ENCODE measurements at regions not wholly inside any gene's neighbourhood (a gene's known extent, or its start where the extent isn't known, plus 50 kb on each side); places are given as distances from the start of the nearest gene placed in this dataset.

GRCh38 chr14:50040401-50040775 lies 76.0 kb downstream of the VCPKMT start:
- no peak for TF ChIP-seq Cebpa-rat (IDR thresholded peaks at IDR 0.05)
- no peaks in the 10 kb centered on the region for H3K27me3 ChIP-seq
- H3K4me2 ChIP-seq = peak overlapping the region; percentile 65 to 97 (median 84)
- peaks cover 51 to 97% (median 74%) of the 10 kb centered on the region in 10 experiments for H3K4me1 ChIP-seq
- peak overlapping the region in 3 of 10 experiments; percentile 25 to 50 (median 29); a peak in 4 of 20 replicates for H3K4me3 ChIP-seq
- peak overlapping the region in 10 of 11 experiments; percentile 21 to 92 (median 72); a peak in 16 of 22 replicates for H3K9ac ChIP-seq
- H3K9me3 ChIP-seq (replicated peaks in 1 of 11) = no peaks in the 10 kb centered on the region; a peak in 1 of 22 replicates
- H4K20me1 ChIP-seq = no peaks in the 10 kb centered on the region
- no peaks in the 10 kb centered on the region for H3K36me3 ChIP-seq
- H3K27ac ChIP-seq = peak overlapping the region in 10 of 11 experiments; percentile 69 to 100 (median 84); a peak in 21 of 22 replicates

DNA sequence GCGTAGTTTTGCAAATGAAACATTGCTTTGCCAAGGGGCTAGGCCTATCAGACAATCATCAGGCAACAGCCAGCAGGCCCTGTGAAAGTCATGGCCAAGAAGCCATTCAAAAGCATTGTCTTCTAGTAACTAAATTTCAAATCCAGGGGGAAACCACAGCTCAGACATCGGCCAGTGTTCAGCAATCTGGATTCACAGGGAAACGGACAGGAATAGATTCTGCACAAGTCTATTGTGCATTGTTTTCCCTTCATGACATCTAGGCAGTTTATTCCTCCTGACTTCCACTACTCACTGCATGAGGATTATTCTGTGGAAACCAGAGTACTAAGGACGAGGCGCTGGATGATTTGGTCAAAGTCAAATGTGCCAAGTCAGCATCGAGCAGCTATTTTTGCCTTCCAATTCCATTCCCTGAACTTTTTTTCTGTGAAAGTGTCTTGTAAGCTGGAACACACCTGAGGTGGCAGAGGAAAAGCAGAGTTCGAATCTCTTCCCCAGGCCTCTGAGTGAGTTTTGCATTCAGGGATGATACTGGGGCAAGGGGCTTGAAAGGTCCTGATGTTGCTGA lies 75.4 kb downstream of the VCPKMT start:
- no peaks in the 10 kb centered on the region for H4K20me1 ChIP-seq
- peak overlapping the region in 2 of 10 experiments; percentile 3 to 50; a peak in 2 of 20 replicates for H3K4me3 ChIP-seq
- H3K27me3 ChIP-seq = no peaks in the 10 kb centered on the region
- H3K36me3 ChIP-seq = no peaks in the 10 kb centered on the region
- H3K9ac ChIP-seq = peak overlapping the region in 9 of 11 experiments; percentile 40 to 92 (median 72); a peak in 15 of 22 replicates
- peak overlapping the region; percentile 65 to 97 (median 84) for H3K4me2 ChIP-seq
- TF ChIP-seq Cebpa-rat (IDR thresholded peaks at IDR 0.05) = no peak
- peaks cover 0 to 6% (median 0%) of the 10 kb centered on the region in 11 experiments; a peak in 2 of 22 replicates for H3K9me3 ChIP-seq (replicated peaks in 1 of 11)
- H3K27ac ChIP-seq = peak overlapping the region in 10 of 11 experiments; percentile 69 to 100 (median 84); a peak in 20 of 22 replicates
- peaks cover 54 to 97% (median 79%) of the 10 kb centered on the region in 10 experiments for H3K4me1 ChIP-seq

DNA sequence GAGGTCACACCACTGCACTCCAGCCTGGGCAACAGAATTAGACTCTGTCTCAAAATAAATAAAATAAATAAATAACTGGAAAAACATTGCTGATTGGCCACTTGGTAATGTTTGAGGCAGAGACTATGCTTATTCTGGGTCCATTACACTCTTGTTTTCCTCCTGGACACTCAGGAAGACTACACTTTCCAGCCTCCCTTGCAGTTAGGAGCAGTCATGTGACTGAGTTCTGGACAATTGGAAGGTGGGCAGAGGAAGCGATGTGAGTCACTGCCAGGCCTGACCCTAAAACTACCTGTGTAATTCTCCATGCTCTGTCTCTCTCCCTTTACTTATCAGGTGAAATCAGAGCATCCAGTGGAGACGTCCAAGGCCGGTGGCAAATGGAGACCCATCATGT lies 74.4 kb downstream of the VCPKMT start:
- Histone ChIP-seq H3K9me3 (replicated peaks in 1 of 11) (peaks cover 0 to 7% (median 0%) of the 10 kb centered on the region in 11 experiments; a peak in 2 of 22 replicates), H3K4me3 (no peak overlapping the region), H4K20me1 (no peaks in the 10 kb centered on the region), H3K27ac (peak overlapping the region in 5 of 11 experiments; percentile 2 to 100 (median 93); a peak in 8 of 22 replicates), H3K4me2 (peak overlapping the region in 5 of 11 experiments; percentile 84 to 96 (median 86); a peak in 10 of 22 replicates), H3K4me1 (peaks cover 56 to 97% (median 88%) of the 10 kb centered on the region in 10 experiments), H3K9ac (peak overlapping the region in 1 of 11 experiments; percentile 81; a peak in 1 of 22 replicates), H3K27me3 (no peaks in the 10 kb centered on the region), H3K36me3 (no peaks in the 10 kb centered on the region)
- TF ChIP-seq Cebpa-rat (IDR thresholded peaks at IDR 0.05) = no peak

DNA sequence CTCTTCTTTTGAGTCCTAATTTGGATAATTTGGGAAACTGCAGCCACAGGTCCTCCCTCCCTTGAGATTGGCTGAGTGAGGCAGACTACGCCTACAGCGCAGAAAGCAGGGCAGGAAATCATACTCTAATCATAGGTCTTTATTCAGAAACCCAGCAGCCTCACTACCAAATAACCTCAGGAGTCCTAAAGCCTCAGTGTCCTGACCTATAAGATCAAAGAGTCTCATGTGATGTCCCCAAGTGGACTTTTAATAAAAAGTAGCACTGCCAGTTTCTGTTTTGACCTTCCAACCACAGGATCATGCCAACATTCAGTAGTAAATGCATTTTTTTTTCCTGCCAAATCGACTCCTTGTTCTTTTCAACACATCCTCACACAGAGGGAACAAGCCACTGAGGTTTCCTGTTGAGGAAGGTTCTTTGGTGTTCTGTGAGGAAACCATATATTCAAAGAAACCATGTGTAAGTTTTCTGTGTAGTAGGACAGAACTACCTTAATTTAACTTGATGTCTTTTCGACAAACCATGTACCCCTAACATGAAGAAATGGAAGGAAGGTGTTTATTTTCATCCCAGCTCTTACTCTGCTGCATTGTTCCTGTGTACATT lies 72.2 kb downstream of the VCPKMT start:
- Histone ChIP-seq H3K27me3 (no peaks in the 10 kb centered on the region), H3K9me3 (replicated peaks in 1 of 11) (peaks cover 0 to 7% (median 0%) of the 10 kb centered on the region in 11 experiments; a peak in 2 of 22 replicates), H3K4me3 (no peak overlapping the region; a peak in 1 of 20 replicates), H3K9ac (peak overlapping the region; percentile 7 to 78 (median 55); a peak in 19 of 22 replicates), H3K4me2 (peak overlapping the region; percentile 52 to 96 (median 78)), H3K36me3 (no peaks in the 10 kb centered on the region), H3K4me1 (peaks cover 54 to 100% (median 84%) of the 10 kb centered on the region in 10 experiments), H4K20me1 (no peaks in the 10 kb centered on the region), H3K27ac (peak overlapping the region; percentile 8 to 100 (median 78); a peak in 21 of 22 replicates)
- TF ChIP-seq Cebpa-rat (IDR thresholded peaks at IDR 0.05) = no peak

DNA sequence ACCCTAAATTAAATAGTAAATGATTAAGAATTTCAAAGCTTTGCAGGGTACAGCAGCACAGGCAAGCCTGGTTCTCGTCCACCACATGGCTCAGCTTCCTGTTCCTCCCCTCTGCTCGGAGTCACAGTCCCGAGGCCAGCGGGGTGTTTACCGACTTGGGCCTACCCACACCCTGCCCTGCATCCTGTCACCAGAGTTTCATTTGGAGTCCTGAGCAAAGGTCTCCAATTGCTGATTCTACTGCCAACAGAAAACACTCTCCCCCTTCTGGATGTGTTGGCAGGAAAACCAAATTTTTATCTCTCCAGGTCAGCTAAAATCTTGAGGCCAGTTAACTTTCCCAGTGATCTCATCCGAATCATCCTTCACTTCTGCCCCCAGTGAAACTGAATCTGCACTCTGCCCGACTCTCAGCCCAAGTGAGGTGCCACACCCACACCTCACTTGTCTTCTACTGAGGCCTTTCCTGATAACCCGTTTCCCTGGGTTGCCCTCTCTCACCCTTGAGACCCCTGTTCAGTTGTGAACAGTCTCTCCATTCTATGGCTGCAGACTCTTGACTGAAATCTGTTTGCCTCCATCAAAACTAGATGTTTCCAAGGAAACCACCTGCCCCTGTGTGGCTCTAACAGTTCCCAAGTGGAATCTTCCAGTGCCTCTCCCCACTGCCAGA lies 71.2 kb downstream of the VCPKMT start:
- Histone ChIP-seq H3K4me3 (no peak overlapping the region), H3K4me2 (peak overlapping the region; percentile 52 to 96 (median 78)), H3K27me3 (no peaks in the 10 kb centered on the region), H3K9me3 (replicated peaks in 1 of 11) (peaks cover 0 to 7% (median 0%) of the 10 kb centered on the region in 11 experiments; a peak in 2 of 22 replicates), H4K20me1 (no peaks in the 10 kb centered on the region), H3K36me3 (no peaks in the 10 kb centered on the region), H3K27ac (peak overlapping the region in 10 of 11 experiments; percentile 9 to 100 (median 80); a peak in 19 of 22 replicates), H3K9ac (peak overlapping the region in 8 of 11 experiments; percentile 36 to 78 (median 65); a peak in 15 of 22 replicates), H3K4me1 (peaks cover 47 to 91% (median 74%) of the 10 kb centered on the region in 10 experiments)
- TF ChIP-seq Cebpa-rat (IDR thresholded peaks at IDR 0.05) = no peak

- Histone ChIP-seq H3K4me1 (peaks cover 43 to 86% (median 68%) of the 10 kb centered on the region in 10 experiments), H3K27me3 (no peaks in the 10 kb centered on the region), H4K20me1 (no peaks in the 10 kb centered on the region), H3K4me3 (no peak overlapping the region), H3K9me3 (replicated peaks in 1 of 11) (peaks cover 0 to 7% (median 0%) of the 10 kb centered on the region in 11 experiments; a peak in 2 of 22 replicates), H3K4me2 (peak overlapping the region in 8 of 11 experiments; percentile 64 to 96 (median 83); a peak in 15 of 22 replicates), H3K36me3 (no peaks in the 10 kb centered on the region), H3K27ac (peak overlapping the region in 7 of 11 experiments; percentile 72 to 100 (median 88); a peak in 13 of 22 replicates), H3K9ac (peak overlapping the region in 4 of 11 experiments; percentile 66 to 78 (median 72); a peak in 6 of 22 replicates)
- no peak for TF ChIP-seq Cebpa-rat (IDR thresholded peaks at IDR 0.05)
These were observed 70.5 kb downstream of the VCPKMT start for GRCh38 chr14:50045837-50046236.

DNA sequence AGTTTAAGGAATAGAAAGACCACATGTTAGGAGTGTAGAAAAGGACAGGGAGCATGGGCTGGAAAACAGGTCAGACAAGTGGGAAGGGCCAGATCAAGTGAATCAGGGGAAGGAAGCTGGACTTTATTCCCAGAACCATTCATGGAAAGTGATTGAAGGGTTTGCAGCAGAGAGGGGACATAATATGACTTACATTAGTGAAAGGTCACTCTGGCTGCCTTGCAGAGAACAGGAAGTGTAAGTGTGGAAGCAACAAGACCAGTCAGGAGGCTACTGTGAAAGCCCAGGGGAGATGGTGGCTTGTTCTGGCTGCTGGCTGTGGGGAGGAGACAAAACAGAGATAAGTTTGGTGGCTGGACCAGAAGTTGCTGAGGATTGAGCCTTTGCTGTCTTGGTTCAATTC lies 69.1 kb downstream of the VCPKMT start:
- Histone ChIP-seq H3K36me3 (no peaks in the 10 kb centered on the region), H3K4me2 (peak overlapping the region; percentile 58 to 96 (median 77)), H4K20me1 (no peaks in the 10 kb centered on the region), H3K4me3 (0 out of 20 replicates have a peak overlapping the region, but pooled peaks of 1 of the 10 experiments have one; percentile 22), H3K27ac (peak overlapping the region in 10 of 11 experiments; percentile 12 to 100 (median 72); a peak in 17 of 22 replicates), H3K27me3 (no peaks in the 10 kb centered on the region), H3K4me1 (peaks cover 39 to 72% (median 55%) of the 10 kb centered on the region in 10 experiments), H3K9me3 (replicated peaks in 1 of 11) (peaks cover 0 to 7% (median 0%) of the 10 kb centered on the region in 11 experiments; a peak in 2 of 22 replicates), H3K9ac (peak overlapping the region in 10 of 11 experiments; percentile 0 to 59 (median 24); a peak in 10 of 22 replicates)
- no peak for TF ChIP-seq Cebpa-rat (IDR thresholded peaks at IDR 0.05)

DNA sequence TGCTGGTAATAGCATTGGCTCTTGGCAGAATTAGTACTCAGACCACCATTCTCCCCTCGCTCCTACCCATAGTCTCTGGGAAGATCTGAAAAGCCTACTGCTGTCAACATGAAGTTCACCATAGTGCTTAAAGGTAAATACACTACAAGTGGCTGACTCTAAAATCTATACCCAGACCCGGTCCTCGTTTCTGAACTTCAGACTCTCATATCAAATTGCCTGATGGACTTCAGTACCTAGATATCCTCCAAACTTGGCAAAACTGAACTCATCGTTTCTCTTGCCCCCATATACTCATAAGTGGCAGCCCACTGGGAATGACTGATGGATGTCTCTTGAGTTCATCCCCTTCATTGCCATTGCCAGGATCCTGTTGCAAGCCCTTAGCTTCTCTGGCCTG lies 67.3 kb downstream of the VCPKMT start:
- H3K4me3 ChIP-seq = no peak overlapping the region
- no peak overlapping the region for H3K27ac ChIP-seq
- H3K27me3 ChIP-seq = no peaks in the 10 kb centered on the region
- H3K9ac ChIP-seq = no peak overlapping the region
- peak overlapping the region in 2 of 11 experiments; percentile 78 to 96; a peak in 3 of 22 replicates for H3K4me2 ChIP-seq
- no peaks in the 10 kb centered on the region for H4K20me1 ChIP-seq
- no peaks in the 10 kb centered on the region for H3K36me3 ChIP-seq
- H3K4me1 ChIP-seq = peaks cover 30 to 58% (median 45%) of the 10 kb centered on the region in 10 experiments
- peaks cover 0 to 7% (median 0%) of the 10 kb centered on the region in 11 experiments; a peak in 2 of 22 replicates for H3K9me3 ChIP-seq (replicated peaks in 1 of 11)
- no peak for TF ChIP-seq Cebpa-rat (IDR thresholded peaks at IDR 0.05)
